ENCODE measurements at regions not wholly inside any gene's neighbourhood (a gene's known extent, or its start where the extent isn't known, plus 50 kb on each side); places are given as distances from the start of the nearest gene placed in this dataset.
"Not testable (repeated sequence)": the region's sequence is repeated elsewhere in the genome, so short reads cannot be mapped to it uniquely, and the experiment has no call there.

DNA sequence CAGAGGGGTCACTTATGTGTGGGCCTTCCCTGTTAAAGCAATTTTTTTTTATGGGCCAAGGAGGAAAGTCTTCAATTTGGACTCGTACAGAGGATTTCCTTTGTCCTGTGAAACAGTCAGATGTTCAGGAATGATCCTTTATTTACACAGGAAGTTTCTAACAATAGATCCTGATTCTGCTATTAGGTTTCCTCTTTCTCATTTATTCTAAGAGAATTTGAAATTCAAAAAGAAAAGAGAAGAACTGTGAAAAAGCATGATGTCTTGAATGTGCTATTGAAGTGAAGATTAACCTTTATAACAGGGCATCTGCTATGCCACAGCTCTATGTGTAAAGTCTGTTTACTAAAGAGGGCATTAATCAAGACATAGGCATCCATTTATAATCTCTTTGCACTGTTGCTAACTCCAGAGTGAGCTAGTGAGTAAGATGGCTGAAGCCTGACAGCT lies 105.3 kb upstream of the FAM98A start:
- no peak overlapping the region for H3K27ac Mint-ChIP-seq
- H3K9me3 Mint-ChIP-seq = no peaks in the 10 kb centered on the region

GRCh38 chr2:33696234-33696633 lies 97.1 kb upstream of the FAM98A start:
- no peaks in the 10 kb centered on the region for H3K36me3 Mint-ChIP-seq
- H3K4me3 Mint-ChIP-seq = no peak overlapping the region
- H3K27ac Mint-ChIP-seq = no peak overlapping the region
- H3K9me3 Mint-ChIP-seq = no peaks in the 10 kb centered on the region
- no peaks in the 10 kb centered on the region for H3K27me3 Mint-ChIP-seq
- no peaks in the 10 kb centered on the region for H3K4me1 Mint-ChIP-seq (ENCODE audit: unreplicated experiment)
- DNase-seq (ENCODE audit: extremely low spot score, unreplicated experiment) = no peak
- TF ChIP-seq CTCF (conservative IDR thresholded peaks at IDR 0.05) = no peak

More for the DNA sequence above, 105.3 kb upstream of the FAM98A start:
- Mint-ChIP-seq H3K4me1 (ENCODE audit: unreplicated experiment) (no peaks in the 10 kb centered on the region), H3K4me3 (no peak overlapping the region), H3K27me3 (no peaks in the 10 kb centered on the region), H3K36me3 (no peaks in the 10 kb centered on the region)
- no peak for DNase-seq (ENCODE audit: extremely low spot score, unreplicated experiment)
- no peak for TF ChIP-seq CTCF (conservative IDR thresholded peaks at IDR 0.05)

DNA sequence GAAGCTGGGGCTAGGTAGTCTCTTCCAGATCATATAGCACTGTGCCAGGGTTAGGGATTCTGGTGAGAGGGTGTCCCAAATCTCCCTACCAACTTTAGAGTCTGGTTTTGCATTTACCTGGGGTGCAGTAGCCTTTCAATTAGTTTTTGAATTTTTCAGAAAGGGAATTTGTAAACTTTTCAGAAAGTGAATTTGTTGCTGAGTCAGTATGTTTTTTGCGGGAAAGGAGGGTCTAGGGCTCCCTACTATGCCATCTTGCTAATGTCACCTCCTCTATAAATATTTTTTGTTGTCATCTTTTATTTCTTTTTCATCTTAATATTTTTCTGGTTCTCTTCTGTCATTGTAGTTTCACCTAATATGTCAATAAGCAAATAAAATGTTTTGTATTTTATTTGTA lies 95.8 kb upstream of the FAM98A start:
- Mint-ChIP-seq H3K36me3 (no peaks in the 10 kb centered on the region), H3K27ac (no peak overlapping the region), H3K4me3 (no peak overlapping the region)

GRCh38 chr2:33690686-33691085 lies 91.6 kb upstream of the FAM98A start:
- peaks cover 12% of the 10 kb centered on the region for H3K36me3 Mint-ChIP-seq
- not testable (repeated sequence) for H3K27ac Mint-ChIP-seq, H3K27me3 Mint-ChIP-seq

More for the DNA sequence above, 95.8 kb upstream of the FAM98A start:
- H3K4me1 Mint-ChIP-seq (ENCODE audit: unreplicated experiment) = no peaks in the 10 kb centered on the region
- no peaks in the 10 kb centered on the region for H3K9me3 Mint-ChIP-seq
- H3K27me3 Mint-ChIP-seq = no peaks in the 10 kb centered on the region
- no peak for DNase-seq (ENCODE audit: extremely low spot score, unreplicated experiment)
- TF ChIP-seq CTCF (conservative IDR thresholded peaks at IDR 0.05) = no peak

GRCh38 chr2:33681364-33681757 lies 82.3 kb upstream of the FAM98A start:
- peak; percentile 68 for TF ChIP-seq CTCF (conservative IDR thresholded peaks at IDR 0.05)
- Mint-ChIP-seq H3K4me1 (ENCODE audit: unreplicated experiment) (no peaks in the 10 kb centered on the region), H3K4me3 (no peak overlapping the region), H3K27me3 (no peaks in the 10 kb centered on the region), H3K27ac (no peak overlapping the region), H3K9me3 (no peaks in the 10 kb centered on the region), H3K36me3 (no peaks in the 10 kb centered on the region)
- DNase-seq (ENCODE audit: extremely low spot score, unreplicated experiment) = no peak

More at GRCh38 chr2:33690686-33691085, 91.6 kb upstream of the FAM98A start:
- H3K9me3 Mint-ChIP-seq = peaks cover 16% of the 10 kb centered on the region
- not testable (repeated sequence) for DNase-seq (ENCODE audit: extremely low spot score, unreplicated experiment); H3K4me1 Mint-ChIP-seq (ENCODE audit: unreplicated experiment); H3K4me3 Mint-ChIP-seq

- Mint-ChIP-seq H3K4me3 (no peak overlapping the region), H3K27me3 (no peaks in the 10 kb centered on the region), H3K4me1 (ENCODE audit: unreplicated experiment) (no peaks in the 10 kb centered on the region), H3K36me3 (no peaks in the 10 kb centered on the region), H3K27ac (no peak overlapping the region), H3K9me3 (no peaks in the 10 kb centered on the region)
- no peak for DNase-seq (ENCODE audit: extremely low spot score, unreplicated experiment)
- no peak for TF ChIP-seq CTCF (conservative IDR thresholded peaks at IDR 0.05)
These were observed 81.7 kb upstream of the FAM98A start for GRCh38 chr2:33680644-33681363.
